Chondrocyte (in vitro differentiated cells): ENCODE measurements at regions not wholly inside any gene's neighbourhood (a gene's known extent, or its start where the extent isn't known, plus 50 kb on each side); places are given as distances from the start of the nearest gene placed in this dataset.

Source experiments
- DNase-seq: peaks from one replicate; pipeline ENCODE4 v3.0.0; 2021; ENCODE audit warnings: mixed read lengths, low spot score
- H3K27ac Mint-ChIP-seq: one replicate; pipeline ENCODE4 v1.8.0; 2021; ENCODE audit warnings: mild to moderate bottlenecking, moderate library complexity, mixed read lengths; ENCODE audit not compliant: unreplicated experiment
- H3K27me3 Mint-ChIP-seq: 2 replicates; pipeline ENCODE4 v1.8.0; 2021; ENCODE audit warnings: low read depth, mixed read lengths
- H3K36me3 Mint-ChIP-seq: 2 replicates; pipeline ENCODE4 v1.8.0; 2021; ENCODE audit warnings: low read depth, mixed read lengths
- H3K4me1 Mint-ChIP-seq: 2 replicates; pipeline ENCODE4 v1.8.0; 2021; ENCODE audit warnings: low read depth, mild to moderate bottlenecking, mixed read lengths
- H3K4me3 Mint-ChIP-seq: one replicate; pipeline ENCODE4 v1.8.0; 2021; ENCODE audit warnings: mild to moderate bottlenecking, moderate library complexity, mixed read lengths; ENCODE audit not compliant: unreplicated experiment
- H3K9me3 Mint-ChIP-seq: 2 replicates; pipeline ENCODE4 v1.8.0; 2021; ENCODE audit warnings: low read depth, mixed read lengths
- CTCF ChIP-seq: fragments of 200-600 bp; sonication (generic); IDR thresholded peaks from 2 replicates; pipeline ENCODE4 v1.5.0; 2021; ENCODE audit warnings: antibody characterized with exemption, mild to moderate bottlenecking, moderate library complexity

GRCh38 chr4:153962311-153963039, 173.6 kb upstream of the SFRP2 start:
- no peak for DNase-seq
- Mint-ChIP-seq H3K27me3 (no peaks in the 10 kb centered on the region), H3K4me3 (no peak overlapping the region), H3K36me3 (peaks cover 6% of the 10 kb centered on the region), H3K27ac (peak overlapping the region; percentile 55), H3K4me1 (peaks cover 7% of the 10 kb centered on the region), H3K9me3 (peaks cover 10% of the 10 kb centered on the region)
- TF ChIP-seq CTCF = no peak

- no peak for DNase-seq
- H3K9me3 Mint-ChIP-seq = peaks cover 14% of the 10 kb centered on the region
- peaks cover 1% of the 10 kb centered on the region for H3K27me3 Mint-ChIP-seq
- H3K27ac Mint-ChIP-seq = no peak overlapping the region
- no peak for TF ChIP-seq CTCF
- no peak overlapping the region for H3K4me3 Mint-ChIP-seq
- H3K4me1 Mint-ChIP-seq = peaks cover 12% of the 10 kb centered on the region
- H3K36me3 Mint-ChIP-seq = peaks cover 9% of the 10 kb centered on the region
Observed at GRCh38 chr4:153955327-153955726, 166.4 kb upstream of the SFRP2 start.

GRCh38 chr4:153954654-153955053, 165.8 kb upstream of the SFRP2 start:
- Mint-ChIP-seq H3K27ac (no peak overlapping the region), H3K4me3 (no peak overlapping the region), H3K36me3 (peaks cover 9% of the 10 kb centered on the region), H3K9me3 (peaks cover 11% of the 10 kb centered on the region), H3K4me1 (peaks cover 19% of the 10 kb centered on the region), H3K27me3 (peaks cover 1% of the 10 kb centered on the region)
- no peak for TF ChIP-seq CTCF
- no peak for DNase-seq

GRCh38 chr4:153950100-153950979, 161.5 kb upstream of the SFRP2 start:
- peak overlapping the region; percentile 81 for H3K27ac Mint-ChIP-seq

More at GRCh38 chr4:153950100-153950979, 161.5 kb upstream of the SFRP2 start:
- Mint-ChIP-seq H3K36me3 (peaks cover 11% of the 10 kb centered on the region), H3K27me3 (peaks cover 1% of the 10 kb centered on the region), H3K4me1 (peaks cover 41% of the 10 kb centered on the region), H3K9me3 (peaks cover 11% of the 10 kb centered on the region), H3K4me3 (peak overlapping the region; percentile 4)
- no peak for TF ChIP-seq CTCF
- no peak for DNase-seq
